OCI-LY3 (cell line): ENCODE measurements at regions not wholly inside any gene's neighbourhood (a gene's known extent, or its start where the extent isn't known, plus 50 kb on each side); places are given as distances from the start of the nearest gene placed in this dataset.

Experiments used
- H2AFZ ChIP-seq: fragments of 200-600, 300-600 bp; shearing (Covaris generic); 2 replicates; pipeline ENCODE4 v1.6.0; 2014; ENCODE audit warnings: antibody characterized with exemption, low read depth, low read length
- H3K27ac ChIP-seq: fragments of 200-600, 300-600 bp; sonication (generic); 2 replicates; pipeline ENCODE4 v1.5.1; 2014; ENCODE audit warnings: mild to moderate bottlenecking, low read length, moderate library complexity, mixed read lengths
- H3K27me3 ChIP-seq: fragments of 200-600, 300-600 bp; sonication (generic); 2 replicates; pipeline ENCODE4 v1.6.1; 2014; ENCODE audit warnings: low read depth, low read length, mixed read lengths
- H3K36me3 ChIP-seq: fragments of 200-600, 300-600 bp; sonication (generic); replicated peaks from 2 replicates; pipeline ENCODE3; 2014; ENCODE audit warnings: low read depth, low read length, mixed read lengths
- H3K4me1 ChIP-seq: fragments of 300-600, 200-600 bp; sonication (generic); 2 replicates; pipeline ENCODE4 v1.6.1; 2014; ENCODE audit warnings: low read length, mixed read lengths
- H3K4me2 ChIP-seq: fragments of 200-600, 300-600 bp; sonication (generic); 2 replicates; pipeline ENCODE4 v1.6.1; 2014; ENCODE audit warnings: low read length, mixed read lengths
- H3K4me3 ChIP-seq: fragments of 300-600, 200-600 bp; sonication (generic); 2 replicates; pipeline ENCODE4 v1.5.1; 2014; ENCODE audit warnings: antibody characterized with exemption, mild to moderate bottlenecking, low read length, moderate library complexity
- H3K79me2 ChIP-seq: fragments of 300-600, 200-600 bp; shearing (Covaris generic); 2 replicates; pipeline ENCODE4 v1.6.1; 2014; ENCODE audit warnings: mild to moderate bottlenecking, low read length, mixed read lengths
- H3K9ac ChIP-seq: fragments of 300-600, 200-600 bp; shearing (Covaris generic); 2 replicates; pipeline ENCODE4 v1.6.0; 2014; ENCODE audit warnings: mild to moderate bottlenecking, low read length, moderate library complexity
- H3K9me3 ChIP-seq: fragments of 200-600, 300-600 bp; shearing (Covaris generic); 2 replicates; pipeline ENCODE4 v1.6.1; 2014; ENCODE audit warnings: low read length, mixed read lengths; ENCODE audit not compliant: insufficient read depth
- H4K20me1 ChIP-seq: fragments of 200-600, 300-600 bp; sonication (generic); 2 replicates; pipeline ENCODE4 v1.6.1; 2016; ENCODE audit warnings: low read length, mixed read lengths; ENCODE audit not compliant: insufficient read depth
- CTCF ChIP-seq: fragments of 200-600, 300-600 bp; sonication (generic); IDR thresholded peaks from 2 replicates; pipeline ENCODE4 v1.5.1; 2014; ENCODE audit warnings: antibody characterized with exemption, low read length, low read depth
- EZH2phosphoT487 ChIP-seq: fragments of 200-600 bp; shearing (Covaris generic); IDR thresholded peaks from 2 replicates; pipeline ENCODE4 v1.6.1; 2018; ENCODE audit warnings: antibody characterized with exemption, mixed run types, low read depth

DNA sequence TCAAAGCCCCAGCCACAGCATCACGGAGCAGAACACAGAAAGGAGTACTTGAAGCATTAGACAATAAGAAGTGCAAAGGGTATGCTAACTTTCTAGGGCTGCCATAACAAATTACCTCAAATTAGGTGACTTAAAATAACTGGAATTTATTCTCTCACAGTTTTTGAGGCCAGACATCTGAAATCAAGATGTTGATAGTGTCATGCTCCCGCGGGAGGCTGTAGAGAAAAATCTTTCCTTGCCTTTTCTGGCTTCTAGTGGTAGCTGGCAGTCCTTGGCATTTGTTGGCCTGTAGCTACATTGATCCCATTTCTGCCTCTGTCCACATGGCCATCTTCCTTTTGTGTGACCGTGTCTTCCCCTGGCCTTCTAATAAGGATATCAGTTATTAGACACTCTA is 51.9 kb upstream of the SPDL1 start:
- H3K4me3 ChIP-seq: no peak overlapping the region
- H3K4me1 ChIP-seq: no peaks in the 10 kb centered on the region
- no peak overlapping the region for H3K27ac ChIP-seq
- H3K36me3 ChIP-seq: no peaks in the 10 kb centered on the region
- H3K27me3 ChIP-seq: peaks cover 54% of the 10 kb centered on the region
- no peak overlapping the region for H3K9ac ChIP-seq
- no peaks in the 10 kb centered on the region for H3K9me3 ChIP-seq
- H3K4me2 ChIP-seq: no peak overlapping the region
- no peaks in the 10 kb centered on the region for H3K79me2 ChIP-seq
- no peak overlapping the region for H2AFZ ChIP-seq
- TF ChIP-seq CTCF (no peak), EZH2phosphoT487 (no peak)
- no peaks in the 10 kb centered on the region for H4K20me1 ChIP-seq

DNA sequence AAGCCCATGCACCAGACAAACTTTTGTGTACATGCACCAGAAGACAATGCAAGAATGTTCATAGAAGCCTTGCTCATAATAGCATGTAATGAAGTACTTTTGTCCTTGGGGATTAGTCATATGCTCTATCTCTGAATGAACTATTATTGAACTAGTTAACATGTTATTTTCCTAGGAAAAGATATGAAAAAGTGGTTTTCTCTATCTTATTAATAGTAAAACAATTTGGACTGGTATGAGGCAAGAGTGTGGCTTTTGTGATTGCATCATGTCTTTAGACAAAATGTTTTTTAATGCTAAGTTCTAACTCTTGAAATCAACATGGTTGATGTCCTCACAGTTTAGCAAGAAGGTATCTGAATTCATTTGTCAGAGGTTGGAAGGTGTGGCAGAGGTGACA is 55.7 kb upstream of the SPDL1 start:
- H4K20me1 ChIP-seq: no peaks in the 10 kb centered on the region
- peaks cover 47% of the 10 kb centered on the region for H3K27me3 ChIP-seq
- H3K4me2 ChIP-seq: no peak overlapping the region
- H3K36me3 ChIP-seq: no peaks in the 10 kb centered on the region
- no peak overlapping the region for H3K4me3 ChIP-seq
- H3K27ac ChIP-seq: no peak overlapping the region
- H3K4me1 ChIP-seq: no peaks in the 10 kb centered on the region
- no peak for TF ChIP-seq CTCF
- TF ChIP-seq EZH2phosphoT487: no peak
- no peak overlapping the region for H2AFZ ChIP-seq
- no peak overlapping the region for H3K9ac ChIP-seq
- H3K9me3 ChIP-seq: no peaks in the 10 kb centered on the region
- H3K79me2 ChIP-seq: no peaks in the 10 kb centered on the region

DNA sequence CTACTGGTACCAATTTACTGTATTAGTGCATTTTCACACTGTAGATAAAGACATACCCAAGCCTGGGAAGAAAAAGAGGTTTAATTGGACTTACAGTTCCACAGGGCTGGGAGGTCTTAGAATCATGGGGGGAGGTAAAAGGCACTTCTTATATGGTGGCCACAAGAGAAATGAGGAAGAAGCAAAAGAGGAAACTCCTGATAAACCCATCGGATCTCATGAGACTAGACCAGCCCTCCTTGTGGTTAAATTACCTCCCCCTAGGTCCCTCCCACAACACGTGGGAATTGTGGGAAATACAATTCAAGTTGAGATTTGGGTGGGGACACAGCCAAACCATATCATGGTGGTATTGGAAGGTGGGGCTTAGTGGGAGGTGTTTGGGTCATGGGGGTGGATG is 56.5 kb upstream of the SPDL1 start:
- Histone ChIP-seq H2AFZ (no peak overlapping the region), H3K79me2 (no peaks in the 10 kb centered on the region), H3K27me3 (peaks cover 47% of the 10 kb centered on the region), H4K20me1 (no peaks in the 10 kb centered on the region), H3K4me2 (no peak overlapping the region), H3K36me3 (no peaks in the 10 kb centered on the region), H3K27ac (no peak overlapping the region), H3K4me3 (no peak overlapping the region), H3K9ac (no peak overlapping the region), H3K9me3 (no peaks in the 10 kb centered on the region), H3K4me1 (no peaks in the 10 kb centered on the region)
- no peak for TF ChIP-seq CTCF
- TF ChIP-seq EZH2phosphoT487: no peak

- H3K9ac ChIP-seq: no peak overlapping the region
- peaks cover 14% of the 10 kb centered on the region for H3K27me3 ChIP-seq
- H3K79me2 ChIP-seq: no peaks in the 10 kb centered on the region
- H3K4me1 ChIP-seq: no peaks in the 10 kb centered on the region
- H2AFZ ChIP-seq: no peak overlapping the region
- H3K4me3 ChIP-seq: no peak overlapping the region
- no peaks in the 10 kb centered on the region for H3K36me3 ChIP-seq
- H4K20me1 ChIP-seq: no peaks in the 10 kb centered on the region
- no peak overlapping the region for H3K27ac ChIP-seq
- no peak overlapping the region for H3K4me2 ChIP-seq
- no peak for TF ChIP-seq CTCF
- no peak for TF ChIP-seq EZH2phosphoT487
- H3K9me3 ChIP-seq: no peaks in the 10 kb centered on the region
Measured at GRCh38 chr5:169522851-169523250, 60.7 kb upstream of the SPDL1 start.
